HG03354 (cell line): ENCODE measurements at regions not wholly inside any gene's neighbourhood (a gene's known extent, or its start where the extent isn't known, plus 50 kb on each side); places are given as distances from the start of the nearest gene placed in this dataset.
A peak's percentile ranks its signal among the peaks of the same experiment; 100 is the strongest.

Experiments
- ATAC-seq: cut with Tn5 transposase; IDR thresholded peaks from one replicate; pipeline ENCODE4 v1.9.1; 2021; ENCODE audit warnings: mild to moderate bottlenecking; ENCODE audit not compliant: unreplicated experiment, poor library complexity, severe bottlenecking

DNA sequence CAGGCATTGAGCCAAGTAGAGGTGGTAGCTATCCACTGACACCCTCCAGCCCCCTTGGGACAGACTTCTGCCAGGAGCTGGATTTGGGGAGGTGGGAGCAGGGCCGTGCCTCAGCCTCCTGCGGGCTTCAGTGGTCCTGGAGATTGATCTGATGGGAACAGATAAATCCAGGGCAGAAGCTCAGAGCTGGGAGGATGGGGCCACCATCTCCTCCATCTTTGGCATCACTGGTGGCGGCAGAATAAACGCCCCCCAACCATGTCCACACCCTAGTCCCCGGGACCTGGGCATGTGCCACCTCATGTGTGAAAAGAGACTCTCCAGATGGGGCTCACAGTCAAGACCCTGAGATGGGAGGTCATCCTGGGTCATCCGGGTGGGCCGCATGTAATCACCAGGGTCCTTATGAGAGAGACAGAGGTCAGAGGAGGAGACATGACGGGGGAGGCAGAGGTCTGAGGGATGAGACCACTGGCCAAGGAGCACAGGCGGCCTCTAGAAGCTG, 209.6 kb upstream of the RTL1 start:
- ATAC-seq = no peak

DNA sequence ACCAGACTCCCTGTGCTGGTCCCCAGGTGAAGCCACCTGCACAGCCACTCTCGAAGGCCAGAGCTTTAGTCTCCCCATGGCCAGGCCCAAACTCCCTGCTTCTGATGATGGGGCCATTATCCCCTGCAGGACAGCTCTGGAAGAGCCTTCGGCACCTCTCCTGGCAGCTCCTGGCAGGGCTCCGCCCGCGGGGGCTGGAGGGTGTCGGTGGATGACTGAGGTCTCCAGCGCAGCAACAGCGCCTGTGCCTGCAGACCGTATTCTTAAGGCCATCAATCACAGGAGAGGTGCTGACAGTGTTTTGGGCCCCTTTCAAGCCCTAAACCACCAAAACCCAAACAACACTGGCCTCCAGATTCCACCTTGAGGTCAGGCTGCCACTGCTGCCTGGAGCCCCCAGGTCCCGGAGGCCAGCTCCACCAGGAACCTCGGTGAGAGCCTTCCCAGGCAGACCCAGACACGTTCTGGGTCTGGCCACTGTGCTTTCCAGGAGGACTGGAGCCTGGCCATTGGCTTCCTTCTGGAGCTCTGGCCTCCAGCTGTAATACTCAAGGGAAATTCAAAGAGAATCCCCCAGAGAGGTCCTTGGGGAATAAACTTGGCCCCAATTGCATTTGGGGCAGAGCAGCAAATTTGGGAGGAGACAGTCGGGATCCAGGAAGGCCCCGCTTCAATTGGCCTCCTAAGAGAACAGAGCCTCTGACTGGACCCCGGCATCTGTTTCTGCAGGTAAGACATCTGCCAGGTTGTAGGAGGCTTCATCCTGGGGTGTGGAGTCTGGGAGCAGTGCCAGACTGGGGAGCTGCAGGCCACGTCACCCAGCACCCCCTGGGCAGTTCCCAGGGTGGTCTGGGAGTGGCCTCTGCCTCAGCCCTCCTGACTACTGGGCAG, 210.6 kb upstream of the RTL1 start:
- ATAC-seq = no peak

GRCh38 chr14:101114726-101115515, 211.4 kb upstream of the RTL1 start:
- ATAC-seq = no peak

DNA sequence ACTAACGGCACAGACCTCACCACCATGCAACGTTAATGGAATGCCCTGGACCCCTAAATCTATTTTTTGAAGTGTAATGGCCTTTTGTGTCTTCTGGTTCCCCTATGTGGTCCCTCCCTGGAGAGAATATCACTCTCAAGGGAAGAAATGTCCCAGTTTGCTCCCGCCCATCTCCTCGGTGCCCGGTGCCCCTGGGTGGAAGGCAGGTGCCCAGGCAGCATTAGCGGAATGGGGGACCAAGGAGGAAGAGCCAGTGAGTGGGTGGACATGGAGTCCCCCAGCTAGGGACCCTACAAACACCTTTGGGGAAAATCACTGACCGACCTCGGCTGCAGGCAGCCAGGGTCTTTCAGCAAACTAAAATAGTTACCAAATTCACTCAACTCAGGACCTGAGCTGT, 212.1 kb upstream of the RTL1 start:
- no peak for ATAC-seq

- ATAC-seq = no peak
Measured at GRCh38 chr14:101116065-101116464, 212.5 kb upstream of the RTL1 start.

GRCh38 chr14:101116486-101117130, 213.1 kb upstream of the RTL1 start:
- ATAC-seq = no peak

GRCh38 chr14:101117543-101117942, 214.0 kb upstream of the RTL1 start:
- ATAC-seq = no peak

- ATAC-seq = no peak
Measured at GRCh38 chr14:101118233-101118632, 214.7 kb upstream of the RTL1 start.

DNA sequence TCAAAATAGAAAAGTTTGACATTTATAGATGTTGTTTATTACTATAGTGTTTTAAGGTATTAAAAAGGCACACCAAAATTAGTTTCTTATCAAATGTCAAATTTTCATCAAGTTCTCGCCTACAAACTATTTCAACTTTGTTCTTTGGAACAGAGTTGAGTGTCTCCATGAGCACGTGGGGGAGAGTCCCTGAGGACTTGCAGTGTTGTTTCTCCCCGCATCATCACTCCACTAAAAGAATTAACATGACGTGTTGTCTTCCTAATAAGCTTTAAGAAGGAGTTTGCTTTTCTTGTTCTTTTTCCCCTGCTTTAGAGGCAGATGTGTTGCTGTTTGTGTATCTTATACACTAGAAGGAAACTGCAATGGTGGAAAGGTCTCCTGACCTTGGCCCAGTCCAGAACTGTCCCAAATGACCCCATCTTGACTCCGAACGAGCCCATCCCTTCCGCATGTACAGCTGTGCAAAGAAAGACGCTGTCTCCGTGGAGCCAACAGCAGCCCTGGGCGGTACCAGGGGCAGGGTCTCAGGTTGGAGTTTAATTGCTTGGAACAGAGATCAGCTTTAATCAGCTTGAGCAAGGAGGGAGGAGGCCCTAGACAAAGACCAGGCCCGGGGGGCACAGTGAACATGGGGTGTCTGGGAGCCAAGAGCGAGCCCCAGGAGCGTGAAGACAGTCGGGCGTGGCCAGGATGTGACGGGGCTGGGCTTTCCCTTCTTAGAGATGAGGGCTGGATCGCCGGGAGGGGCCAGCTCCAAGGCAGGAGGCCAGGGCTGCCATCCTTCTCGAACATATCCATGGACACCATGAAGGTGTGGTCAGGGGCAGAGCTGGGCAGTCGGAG, 215.4 kb upstream of the RTL1 start:
- no peak for ATAC-seq

DNA sequence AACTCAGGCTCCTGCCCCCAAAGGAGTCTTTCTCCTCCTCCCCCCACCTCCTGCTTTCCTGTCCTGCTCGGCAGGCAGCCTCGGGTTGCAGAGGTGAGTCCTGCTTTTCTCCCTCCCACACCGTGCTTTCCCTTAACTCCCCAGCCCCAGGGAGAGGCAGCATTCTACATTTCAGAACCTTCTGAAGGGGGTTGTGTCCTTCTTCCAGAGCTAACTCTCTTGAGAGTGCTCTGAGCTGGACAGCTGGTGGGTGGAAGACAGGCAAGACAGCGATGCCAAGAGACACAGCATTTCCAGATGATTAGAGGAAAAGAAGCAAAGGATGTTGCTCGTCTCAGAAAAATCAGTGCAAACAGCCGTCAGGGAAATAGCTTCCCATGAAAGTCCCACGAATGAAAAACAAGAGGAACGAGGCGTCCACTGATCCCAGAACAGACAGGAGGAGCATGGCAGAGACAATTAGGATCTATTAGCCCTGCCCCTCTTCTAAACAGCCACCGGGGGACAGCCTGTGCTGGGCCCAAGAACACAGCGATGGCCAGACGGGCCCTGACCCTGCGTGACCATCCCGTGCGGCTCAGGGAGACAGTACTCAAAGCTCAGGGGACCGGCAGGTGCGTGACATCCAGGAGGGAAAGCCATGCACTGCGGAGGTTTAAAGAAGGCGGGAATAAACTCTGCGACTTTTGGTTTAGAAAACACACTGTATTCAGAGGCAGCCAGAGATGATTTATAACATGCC, 216.5 kb upstream of the RTL1 start:
- ATAC-seq = no peak

DNA sequence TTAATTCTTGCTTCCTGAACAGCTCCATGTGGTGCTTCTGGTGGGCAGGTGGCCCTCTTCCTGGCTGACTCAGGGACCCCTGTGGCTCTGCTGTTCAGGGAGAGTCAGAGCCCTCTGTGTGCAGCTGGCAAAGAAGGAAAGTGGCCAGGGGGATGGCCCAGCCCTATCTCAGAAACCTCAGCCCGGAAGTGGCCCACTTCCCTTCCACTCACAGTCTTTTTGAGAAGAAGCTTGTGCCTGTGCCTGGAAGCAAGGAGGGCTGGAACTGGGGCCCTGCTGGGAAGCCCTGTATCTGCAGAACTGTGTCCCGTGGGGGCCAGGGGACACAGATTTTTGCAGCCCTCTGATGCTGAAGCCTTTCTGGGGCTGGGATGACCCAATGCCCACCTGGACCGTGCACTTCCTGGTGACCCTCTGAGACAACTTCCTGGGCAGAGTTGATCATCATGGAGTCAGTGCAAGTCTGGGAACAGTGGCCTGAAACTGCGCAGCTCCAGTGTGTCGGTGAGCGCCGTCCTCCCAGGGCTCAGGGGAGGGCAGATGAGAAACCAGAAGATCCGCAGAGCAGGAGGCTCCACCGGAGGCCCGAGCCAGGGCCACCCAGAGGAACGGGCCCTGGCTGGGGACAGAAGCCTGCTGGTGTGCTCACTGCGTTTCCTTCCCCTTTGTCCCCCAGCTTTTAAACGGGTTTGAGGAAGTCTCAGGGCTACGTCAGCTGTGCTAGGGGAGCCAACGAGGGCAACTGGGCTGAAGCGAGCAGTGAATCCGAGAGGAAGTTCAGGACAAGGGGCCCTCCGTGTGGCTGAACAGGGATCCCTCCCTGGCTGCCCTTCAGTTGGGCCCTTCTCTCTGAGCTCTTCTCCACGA, 217.4 kb upstream of the RTL1 start:
- ATAC-seq = peak; percentile 66

GRCh38 chr14:101121508-101122139, 218.1 kb upstream of the RTL1 start:
- ATAC-seq = peak; percentile 21

- ATAC-seq = no peak
Measured at GRCh38 chr14:101122237-101123141, 219.0 kb upstream of the RTL1 start.

- no peak for ATAC-seq
Measured at GRCh38 chr14:101123618-101124510, 220.3 kb upstream of the RTL1 start.

DNA sequence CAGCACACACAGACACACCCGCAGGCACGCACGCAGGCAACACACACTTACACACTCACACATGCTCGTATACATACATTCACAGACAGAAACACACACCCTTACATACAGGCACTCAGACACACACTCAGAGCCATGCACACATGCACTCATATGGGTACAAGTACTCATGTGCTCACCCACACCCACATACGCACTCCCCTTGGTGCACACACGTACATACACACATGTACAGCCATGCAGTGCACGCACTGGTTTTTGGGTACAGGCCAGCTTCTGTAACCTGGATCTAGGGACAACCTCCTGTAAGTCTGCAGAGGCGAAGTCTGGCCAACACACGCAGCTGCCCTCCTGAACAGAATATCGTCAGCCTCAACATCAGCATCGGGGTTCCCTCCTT, 221.3 kb upstream of the RTL1 start:
- no peak for ATAC-seq

DNA sequence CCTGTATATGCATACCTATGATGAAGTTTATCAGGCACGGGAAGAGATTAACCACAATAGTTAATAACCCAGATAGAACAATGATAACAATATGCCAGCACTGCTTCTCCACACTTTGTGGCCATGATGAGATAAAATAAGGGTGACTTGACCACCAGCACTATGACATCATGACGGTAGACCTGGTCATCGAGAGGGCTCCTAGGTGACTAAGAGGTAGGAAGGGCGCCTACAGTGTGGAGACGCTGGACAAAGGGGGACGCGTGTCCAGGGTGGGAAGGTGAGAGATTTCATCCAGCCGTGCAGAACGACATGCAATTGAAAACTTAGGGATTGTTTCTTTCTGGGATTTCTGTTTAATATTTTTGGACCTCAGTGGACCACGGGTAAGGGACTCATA, 221.8 kb upstream of the RTL1 start:
- no peak for ATAC-seq
